Stimulated activated CD4-positive, alpha-beta T cell treated with anti-CD3 and anti-CD28 coated beads, Interleukin-4, amount 100 ng/mL, for 48 hours (primary cell): ENCODE measurements at regions not wholly inside any gene's neighbourhood (a gene's known extent, or its start where the extent isn't known, plus 50 kb on each side); places are given as distances from the start of the nearest gene placed in this dataset.
A peak's percentile ranks its signal among the peaks of the same experiment; 100 is the strongest.

ENCODE experiments used
- DNase-seq, 2 donors: peaks; one replicate each; pipeline ENCODE4 v3.0.0-alpha.2; 2020; ENCODE audit warnings: low read depth in 2 of 2

DNA sequence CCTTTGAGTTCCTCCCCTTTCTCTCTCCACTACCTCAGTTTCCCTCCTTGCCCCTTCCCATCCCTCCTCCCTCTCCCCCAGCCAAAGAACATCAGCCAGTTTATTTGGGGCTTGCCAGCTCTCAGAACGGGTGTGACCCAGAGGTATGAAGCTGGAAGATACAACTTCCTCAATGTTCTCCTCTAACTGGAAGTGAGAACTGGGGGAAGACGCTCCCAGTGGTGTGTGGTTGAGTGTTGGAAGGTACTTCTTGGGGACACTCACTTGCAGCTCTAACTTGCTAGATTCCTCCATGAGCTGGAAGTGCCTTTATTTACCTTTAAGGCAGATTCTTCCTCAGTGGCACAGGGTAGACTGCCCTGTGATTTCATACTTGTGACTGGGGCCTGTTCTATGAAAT, 110.5 kb upstream of the HABP2 start:
- no peak for DNase-seq

DNA sequence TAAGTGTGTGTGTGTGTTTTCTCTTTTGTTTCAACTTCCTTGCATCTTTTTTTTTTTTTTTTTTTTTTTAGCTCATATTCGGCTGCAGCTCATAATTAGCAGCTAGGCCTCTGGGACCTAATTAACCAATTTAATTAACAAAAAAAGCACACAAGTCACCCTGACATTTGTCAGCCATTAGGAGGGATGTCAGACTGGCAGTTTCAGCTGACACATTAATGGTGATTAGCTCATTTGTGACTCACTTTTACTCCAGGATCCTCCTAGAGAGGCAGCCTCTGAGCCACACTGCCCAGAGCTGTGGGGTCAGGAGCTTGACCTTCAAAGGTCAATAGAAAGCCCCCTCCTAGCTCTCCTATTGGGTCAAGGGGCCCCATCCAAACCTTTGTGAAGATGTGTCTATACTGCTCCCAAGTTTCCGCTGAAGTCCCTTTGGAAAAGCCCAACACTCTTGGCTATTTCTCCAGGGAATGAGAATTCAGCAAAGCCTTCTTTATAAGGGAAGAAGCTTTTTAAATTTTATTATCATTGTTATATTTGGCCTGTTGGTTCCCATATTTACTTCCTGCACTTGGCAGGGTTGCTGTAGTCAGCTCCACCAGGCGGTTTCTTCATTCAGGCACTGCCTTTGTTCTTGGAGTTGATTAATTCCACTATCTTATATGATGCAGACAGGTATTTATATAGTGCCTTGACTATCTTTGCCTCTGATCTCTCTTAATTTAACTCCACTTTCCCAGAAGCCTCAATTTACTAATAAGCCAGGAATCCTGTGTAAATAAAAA, 109.5 kb upstream of the HABP2 start:
- no peak for DNase-seq

DNA sequence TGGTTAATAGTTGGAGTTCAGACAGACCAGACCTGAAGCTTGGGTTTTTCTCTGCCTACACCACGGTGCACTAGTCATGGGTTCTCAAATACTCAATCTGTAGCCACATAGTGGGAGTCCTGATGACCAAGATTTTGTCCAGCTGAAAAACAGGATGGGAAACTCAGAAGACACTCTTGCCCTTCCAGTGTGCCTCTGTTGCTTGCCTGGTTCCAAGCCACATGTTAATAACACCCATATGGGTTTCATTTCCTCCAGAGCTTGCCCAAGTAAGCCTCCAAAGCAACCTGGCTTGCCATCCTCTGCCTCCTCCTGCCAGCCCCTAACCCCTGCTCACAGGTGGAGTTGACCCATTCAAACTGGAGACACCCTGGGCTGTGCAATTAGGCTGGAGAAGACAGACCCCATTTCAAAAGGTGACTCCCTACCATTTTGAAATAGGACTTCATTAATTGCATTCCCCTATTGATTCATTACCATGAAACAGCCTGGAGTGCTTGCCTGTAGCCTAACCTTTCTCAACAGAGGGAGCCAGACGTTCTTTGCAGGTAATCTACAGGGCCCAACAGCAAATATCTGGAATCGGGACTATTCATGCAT, 108.0 kb upstream of the HABP2 start:
- no peak for DNase-seq

DNA sequence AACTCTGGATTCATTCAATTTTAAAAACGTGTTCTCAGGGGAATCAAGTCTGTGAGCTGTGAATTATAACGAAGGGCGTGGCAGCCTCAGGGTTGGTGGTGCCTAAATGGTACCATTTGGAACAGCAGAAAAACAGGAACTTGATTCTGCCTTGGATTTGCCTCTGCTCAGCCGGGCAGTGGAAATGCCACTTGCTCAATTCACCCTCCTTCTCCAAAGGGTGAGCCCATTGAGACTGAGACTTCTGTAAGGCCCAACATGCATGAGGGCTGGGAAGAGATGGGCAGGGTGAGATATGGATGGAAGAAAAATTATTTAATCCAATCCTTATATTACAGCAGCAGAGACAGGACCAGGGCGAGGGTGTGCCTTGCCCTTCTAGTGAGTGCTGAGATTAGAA, 107.1 kb upstream of the HABP2 start:
- no peak for DNase-seq

DNA sequence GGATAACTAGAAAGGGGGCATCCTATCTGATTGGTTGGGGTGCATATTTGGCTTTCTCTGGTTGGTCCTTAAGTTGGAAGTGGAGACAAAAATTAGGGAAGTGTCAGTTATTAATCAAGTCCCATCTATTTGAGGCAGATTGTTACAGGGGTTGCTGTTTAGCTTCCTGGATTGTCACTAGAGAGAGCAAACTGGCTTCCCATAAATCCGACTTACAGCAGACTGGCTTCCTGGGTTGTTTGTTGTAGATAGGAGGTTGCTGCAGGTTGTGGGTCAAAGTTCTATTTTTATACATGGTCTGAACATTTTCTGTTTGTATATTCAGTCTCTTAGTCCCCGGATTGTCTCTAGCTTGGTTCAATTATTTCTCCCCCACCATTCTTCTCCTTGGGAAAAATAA, 106.1 kb upstream of the HABP2 start:
- DNase-seq, result no peak

DNA sequence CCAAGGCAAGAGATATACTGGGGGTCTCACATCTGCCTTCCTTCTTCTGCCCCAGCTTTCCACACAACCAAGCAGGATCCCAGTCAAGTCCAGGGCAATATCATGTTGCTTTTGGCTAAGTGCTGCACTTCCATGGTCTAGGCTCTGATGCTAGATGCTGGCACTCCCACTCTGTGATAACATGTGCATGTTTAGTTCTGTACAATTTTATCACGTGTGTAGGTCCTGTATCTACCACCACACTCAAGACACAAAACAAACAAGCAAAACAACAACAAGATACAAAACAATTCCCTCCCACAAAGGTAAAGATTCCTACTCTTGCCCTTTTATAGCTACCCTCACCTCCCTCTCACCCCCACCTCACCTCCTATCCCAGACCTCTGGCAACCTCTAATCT, 105.6 kb upstream of the HABP2 start:
- no peak for DNase-seq

DNA sequence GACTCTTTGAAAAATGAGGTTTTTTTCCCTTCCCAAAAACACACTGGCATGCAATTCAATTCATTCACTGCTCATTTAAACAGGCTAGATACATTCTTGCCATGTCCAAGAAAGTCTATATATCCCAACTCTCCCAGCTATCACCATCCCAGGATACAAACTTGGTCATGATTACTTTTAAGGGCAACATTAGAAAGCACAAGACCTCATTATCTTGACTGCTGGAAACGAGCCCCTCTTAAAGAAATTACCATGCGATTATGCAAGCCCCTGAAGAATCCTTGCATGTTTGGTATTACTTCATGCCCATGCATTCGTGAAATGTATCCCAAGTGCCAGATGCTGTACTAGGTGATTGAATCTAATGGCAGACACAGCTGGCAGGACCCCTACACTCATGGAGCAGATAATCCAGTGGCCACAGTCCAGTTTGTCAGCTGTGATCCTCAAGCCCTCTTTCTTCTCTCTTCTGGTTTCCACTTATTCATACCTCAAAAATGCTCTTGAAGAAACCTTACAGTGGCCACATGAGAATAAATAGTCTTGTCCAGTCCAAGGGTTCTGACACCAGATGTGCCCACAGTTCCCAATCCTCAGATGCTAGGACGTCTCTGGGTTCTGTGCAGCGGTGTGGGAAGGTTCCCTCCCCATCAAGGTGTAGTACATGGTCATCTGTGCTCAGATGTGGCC, 103.7 kb upstream of the HABP2 start:
- no peak for DNase-seq

DNA sequence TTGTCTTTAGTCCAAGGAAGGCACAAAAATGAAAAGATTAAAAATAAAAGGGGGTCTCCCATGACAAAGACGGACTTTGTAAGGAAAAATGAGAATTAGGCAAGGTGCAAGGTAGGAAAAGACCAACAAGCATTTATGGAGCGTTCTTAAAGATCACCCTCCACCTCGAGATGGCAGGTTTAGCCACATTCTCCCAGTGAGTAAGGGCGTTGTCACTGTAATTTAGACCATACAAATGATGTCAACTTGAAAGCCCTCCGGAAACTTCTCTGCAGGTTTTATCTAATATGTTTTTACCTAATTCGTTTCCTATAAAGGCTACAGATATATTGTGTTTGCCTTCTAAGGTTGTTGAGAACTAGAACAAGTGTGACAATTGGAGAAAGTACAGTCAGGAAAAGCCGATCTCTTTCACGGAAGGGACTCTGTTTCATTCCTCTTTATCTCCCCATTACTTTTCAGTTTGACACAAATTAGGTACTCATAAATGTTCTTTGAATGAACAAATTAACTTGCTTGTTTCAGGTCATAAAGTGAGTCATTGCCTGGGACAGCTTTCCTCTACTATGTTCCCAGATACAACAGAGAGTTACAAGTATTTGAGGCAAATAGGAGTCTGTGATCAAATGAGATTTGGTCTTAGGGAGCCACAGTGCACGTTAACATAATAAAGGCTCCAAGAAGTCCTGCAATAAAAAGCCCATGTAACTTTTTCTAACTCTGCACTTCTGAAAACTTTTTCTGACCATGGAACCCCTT, 102.6 kb upstream of the HABP2 start:
- no peak for DNase-seq

DNA sequence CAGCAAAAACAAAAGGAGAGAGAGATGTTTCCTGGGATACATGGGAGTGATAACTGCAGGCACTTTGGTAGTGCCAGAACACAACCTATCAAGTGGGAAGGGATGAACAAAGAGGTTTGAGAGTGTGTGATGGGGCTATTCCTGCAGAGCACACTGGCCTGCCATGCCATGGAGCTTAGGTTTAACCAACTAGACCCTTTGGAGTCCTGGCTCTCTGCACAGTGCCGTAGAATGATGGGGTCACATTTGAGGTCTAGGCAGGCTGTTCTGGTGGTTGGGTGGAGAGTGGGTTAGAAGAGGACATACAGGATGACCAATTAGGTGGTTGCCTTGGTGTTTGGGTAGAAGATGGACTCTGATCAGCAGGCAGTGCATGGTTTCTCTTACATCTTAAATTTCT, 101.9 kb upstream of the HABP2 start:
- DNase-seq, result no peak

DNA sequence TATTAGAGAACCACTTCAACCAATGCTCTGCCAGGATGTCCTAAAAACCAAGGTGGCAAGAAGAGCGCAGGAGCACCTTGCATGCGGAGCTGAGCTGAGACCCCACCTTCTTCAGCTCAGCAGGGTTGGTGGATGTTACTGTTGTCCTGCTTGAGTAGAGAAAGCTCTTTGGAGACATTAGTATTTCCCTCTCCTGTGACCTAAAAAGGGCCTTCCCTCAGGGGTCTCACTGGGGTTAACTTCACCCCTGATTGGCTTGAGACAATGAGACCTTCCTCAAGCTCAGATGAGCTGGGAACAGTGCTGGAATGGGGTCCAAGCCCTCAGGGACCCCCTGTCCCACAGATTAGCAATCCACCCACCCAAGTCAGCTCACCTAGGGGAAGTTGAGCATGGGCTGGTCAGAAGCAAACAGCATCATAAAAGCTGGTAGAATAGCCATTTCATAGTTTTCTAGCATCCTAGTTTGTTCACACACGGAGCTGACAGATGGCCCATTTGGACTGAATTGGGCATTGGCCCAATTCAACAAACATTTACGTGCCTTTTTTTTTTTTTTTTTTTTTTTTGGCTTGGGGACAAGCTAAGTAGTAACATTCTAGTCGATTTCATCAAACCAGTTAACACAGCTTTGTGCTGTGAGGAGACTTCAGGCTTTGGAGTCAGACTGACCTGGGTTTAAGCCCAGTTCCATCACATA, 100.6 kb upstream of the HABP2 start:
- no peak for DNase-seq

DNA sequence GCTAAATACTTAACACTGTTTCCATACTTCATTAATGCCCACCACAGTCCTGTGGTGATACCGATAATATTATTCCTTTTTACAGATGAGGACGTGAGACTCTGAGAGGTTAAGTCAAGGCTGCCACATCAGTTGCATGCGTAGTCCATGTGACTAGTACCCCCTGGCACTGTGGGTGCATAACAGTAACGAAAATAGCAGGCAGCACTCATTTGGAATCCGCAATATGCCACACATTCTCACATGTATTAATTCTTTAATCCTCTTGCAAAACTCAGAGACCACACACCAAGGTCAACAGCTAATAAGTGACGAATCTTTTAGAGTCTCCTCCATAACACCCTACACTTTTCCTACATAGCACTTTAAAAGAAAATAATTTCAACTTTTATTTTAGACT, 99.5 kb upstream of the HABP2 start:
- no peak for DNase-seq

DNA sequence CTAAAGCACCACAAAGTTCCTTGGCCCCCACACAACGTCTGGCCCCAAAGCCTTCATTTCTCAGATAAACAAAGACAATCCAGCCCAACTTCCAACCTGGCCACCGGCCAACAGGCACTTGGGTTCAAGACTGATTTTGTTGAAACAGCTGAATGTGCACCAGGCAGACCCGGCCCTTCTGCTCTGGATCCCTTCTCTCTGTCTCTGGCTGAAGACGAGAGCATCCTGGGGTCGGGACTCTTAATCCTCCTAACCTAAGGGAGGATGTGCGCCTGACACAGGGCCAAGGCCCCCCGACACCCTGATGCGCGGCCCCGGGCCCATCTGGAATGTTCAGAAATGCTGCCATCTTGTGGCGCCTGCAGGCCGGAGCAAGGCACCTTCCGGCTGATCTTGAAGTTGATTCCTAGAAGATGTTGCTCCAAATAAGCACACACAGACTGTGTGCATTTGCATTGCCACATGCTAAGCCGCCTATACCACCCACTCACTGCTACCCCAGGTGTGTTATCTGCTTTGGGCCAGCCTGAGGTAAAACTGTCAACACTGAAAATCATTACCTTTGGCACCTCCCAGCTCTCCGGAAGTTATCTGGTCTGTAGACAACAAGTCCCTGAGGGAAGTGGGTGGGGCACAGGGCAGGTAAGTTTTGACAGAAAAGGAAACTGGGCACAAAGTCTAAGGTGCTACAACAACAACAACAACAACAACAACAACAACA, 98.4 kb upstream of the HABP2 start:
- peak; percentile 1 to 18 for DNase-seq

DNA sequence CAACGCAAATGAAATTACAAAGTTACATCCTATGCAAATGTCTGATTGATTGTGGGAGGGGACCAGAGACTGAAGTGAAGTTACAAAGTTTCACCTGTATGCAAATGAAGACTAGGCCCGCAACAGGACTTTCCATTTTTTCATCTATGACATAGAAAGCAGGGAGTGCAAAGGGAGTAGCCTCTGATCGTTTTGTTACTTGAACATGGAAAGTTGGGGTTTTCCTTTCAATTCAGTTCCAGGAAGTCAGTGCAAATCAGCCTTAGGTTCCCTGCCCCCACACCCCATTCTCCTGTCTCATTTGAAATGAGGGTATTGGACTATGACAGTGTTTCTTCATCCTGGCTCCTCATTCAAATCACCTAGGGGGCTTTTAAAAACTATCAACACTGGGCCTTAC, 96.9 kb upstream of the HABP2 start:
- no peak for DNase-seq

DNA sequence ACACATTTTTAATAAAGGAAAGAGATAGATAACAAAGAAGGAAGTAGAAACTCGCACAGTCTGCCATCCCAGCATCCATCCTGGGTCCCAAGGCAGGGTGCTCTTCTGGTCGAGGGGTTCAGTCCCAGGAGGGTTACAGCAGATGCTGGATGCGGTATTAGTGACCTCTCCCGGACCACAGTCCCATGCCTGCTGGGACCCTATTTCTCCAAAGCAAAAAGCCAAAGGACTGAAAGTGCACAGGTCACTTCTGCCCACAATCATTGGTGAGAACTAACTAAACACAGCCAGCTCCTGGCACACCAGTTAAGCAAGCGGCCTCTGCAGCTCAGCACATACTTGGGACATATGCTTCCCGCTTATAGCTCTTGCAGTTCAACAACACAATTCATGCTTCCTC, 96.1 kb upstream of the HABP2 start:
- no peak for DNase-seq

DNA sequence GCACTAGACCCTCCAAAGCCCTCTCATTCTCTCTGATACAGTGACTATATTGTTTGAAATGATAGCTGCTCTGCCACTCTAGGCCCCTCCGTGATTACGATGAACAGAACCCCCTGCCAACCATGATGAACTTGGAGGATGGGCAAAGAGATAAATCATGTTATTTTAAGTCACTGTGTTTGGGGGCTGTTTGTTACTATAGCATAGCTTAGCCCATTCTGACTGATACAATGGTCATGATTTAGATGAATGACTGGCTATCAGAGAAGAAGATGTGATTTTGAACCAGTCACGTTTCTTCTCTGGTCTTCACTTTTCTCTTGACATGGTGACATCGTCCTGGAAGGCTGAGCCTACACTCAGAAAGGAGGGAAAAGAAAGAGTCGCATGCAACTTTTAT, 95.4 kb upstream of the HABP2 start:
- no peak for DNase-seq

DNA sequence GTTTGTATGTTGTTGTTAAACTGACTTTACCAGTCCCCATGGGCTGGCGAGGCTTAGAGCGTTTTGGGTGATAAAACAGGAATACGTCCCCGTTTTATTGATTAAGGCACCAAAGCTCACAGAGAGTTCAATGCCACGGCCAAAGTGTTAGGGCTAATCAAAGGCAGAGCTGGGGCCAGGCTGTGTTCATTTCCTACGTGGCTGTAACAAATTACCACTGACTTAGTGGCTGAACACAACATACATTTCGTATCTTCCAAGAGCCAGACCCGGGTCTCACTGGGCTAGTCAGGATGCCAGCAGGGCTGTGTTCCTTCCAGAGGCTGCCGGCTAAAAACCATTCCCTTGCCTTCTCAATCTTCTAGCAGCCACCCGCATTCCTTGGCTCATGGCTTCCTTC, 94.4 kb upstream of the HABP2 start:
- DNase-seq, result no peak

DNA sequence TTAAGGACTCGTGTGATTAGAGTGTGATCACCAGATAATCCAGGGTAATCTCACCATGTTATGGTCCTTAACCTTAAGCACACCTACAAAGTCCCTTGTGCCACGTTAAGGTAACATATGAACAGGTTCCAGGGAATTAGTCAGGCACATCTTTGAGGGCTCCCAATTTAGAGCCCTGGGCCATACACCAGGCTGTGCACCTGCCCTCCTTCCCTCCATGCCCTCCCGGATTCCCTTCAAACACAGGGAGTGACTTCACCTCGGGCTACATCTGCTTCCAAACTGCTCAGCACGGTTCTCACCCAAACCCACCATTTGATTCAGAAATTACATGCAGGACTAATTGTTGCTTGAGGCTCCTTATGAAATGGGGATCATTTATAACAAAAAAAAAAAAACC, 93.9 kb upstream of the HABP2 start:
- no peak for DNase-seq

DNA sequence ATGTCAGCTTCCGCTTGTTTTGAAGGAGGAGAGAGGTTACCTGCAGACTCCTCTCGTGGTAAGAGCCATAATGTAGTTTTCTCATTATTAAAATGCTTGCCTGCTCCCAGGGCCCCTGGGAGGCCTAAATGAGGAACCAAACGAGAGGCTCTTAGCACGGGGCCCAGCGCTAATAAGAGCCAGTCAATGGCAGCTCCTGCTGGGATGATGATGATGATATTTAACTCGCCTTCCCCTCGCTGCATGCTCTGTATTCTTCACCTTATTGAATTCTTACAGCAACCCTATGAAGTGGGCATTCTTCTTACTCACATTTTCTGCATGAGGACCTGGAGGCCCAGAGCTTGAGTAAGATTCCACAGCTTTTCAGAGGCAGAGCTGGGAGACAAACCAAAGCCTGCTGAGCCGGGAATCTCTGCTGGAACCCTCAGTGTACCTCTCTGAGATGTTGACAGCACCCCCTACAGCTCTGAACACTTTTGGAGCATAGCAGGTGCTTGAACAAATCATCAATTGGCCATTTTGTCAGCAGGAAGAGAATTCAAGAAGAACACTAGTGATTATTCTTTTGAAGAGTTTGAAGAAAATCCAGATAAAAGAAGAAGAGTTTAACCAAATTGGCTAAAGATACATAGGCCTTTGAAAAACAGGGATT, 93.1 kb upstream of the HABP2 start:
- no peak for DNase-seq

DNA sequence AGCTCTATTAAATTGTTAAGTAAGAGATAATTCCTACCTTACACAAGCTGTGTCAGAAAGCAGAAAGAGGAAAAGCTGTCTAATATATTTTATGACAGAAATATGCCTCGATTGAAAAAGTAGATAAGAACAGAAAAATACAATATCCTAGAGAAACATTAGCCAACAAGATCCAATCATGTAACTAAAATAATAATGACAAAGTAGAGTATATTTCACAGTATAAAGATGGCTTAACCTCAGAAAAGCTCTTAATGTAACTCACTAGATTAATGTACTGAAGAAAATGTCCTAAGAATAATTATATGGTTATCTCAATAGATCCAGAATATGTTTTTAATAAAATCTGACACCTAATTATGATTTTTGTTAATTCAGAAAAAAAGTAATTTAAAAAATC, 89.8 kb upstream of the HABP2 start:
- DNase-seq, result no peak

DNA sequence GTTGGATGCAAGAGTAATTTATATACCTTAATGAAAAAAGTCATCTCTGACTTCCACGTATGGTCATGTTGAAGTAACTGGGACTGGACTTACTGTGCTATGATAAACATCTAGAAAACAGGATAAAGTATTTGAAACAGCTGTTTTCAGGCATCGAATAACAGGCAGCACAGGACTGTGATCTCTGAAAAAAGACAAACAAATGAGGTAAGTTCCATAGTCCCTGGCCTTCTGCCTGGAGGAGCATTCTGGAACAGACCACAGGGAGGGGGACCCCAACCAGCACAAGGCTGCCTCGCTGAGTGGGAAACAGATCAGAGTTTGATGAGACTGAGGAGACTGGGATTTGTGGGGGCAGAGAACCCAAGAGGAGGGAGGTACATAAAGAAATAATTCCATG, 89.1 kb upstream of the HABP2 start:
- DNase-seq, result no peak

DNA sequence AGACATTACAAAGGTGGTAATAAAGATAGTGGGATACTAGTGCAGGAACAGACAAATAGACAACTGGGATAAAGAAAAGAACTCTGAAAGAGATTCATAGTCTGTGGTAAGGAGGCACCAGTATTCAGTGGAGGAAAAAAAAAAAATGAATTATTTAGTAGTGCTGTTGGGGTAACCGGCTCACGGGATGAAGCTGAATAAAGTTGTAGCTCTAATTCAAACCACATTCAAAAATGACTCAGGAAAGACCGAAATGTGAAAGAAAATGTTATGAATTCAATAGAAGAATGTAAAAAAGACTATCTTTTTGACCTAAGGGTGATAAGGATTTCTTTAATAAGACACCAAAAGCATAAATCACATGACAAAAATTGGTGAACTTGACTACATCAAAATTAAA, 83.1 kb upstream of the HABP2 start:
- DNase-seq, result no peak
